ENCODE measurements at regions not wholly inside any gene's neighbourhood (a gene's known extent, or its start where the extent isn't known, plus 50 kb on each side); places are given as distances from the start of the nearest gene placed in this dataset.

DNA sequence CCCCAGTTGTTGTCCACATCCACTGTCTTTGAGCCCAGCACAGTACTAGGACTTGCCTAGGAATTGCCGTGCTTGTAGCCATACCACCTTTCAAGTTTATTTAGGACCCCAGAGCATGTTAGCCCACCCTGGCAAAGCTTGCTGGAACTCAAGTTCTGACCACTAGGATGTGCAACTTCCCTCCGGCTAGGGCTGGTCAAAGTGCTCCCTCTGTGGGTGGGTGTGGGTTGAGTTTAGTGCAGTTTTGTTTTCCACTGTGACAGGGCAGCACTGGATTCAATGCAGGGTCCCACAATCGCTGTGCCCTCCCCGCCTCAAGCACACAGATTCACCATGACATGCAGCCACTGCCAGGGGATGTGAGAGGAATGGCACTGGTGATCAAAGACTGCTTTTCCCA lies 96.0 kb downstream of the RASGEF1B start:
- no peaks in the 10 kb centered on the region for H3K36me3 ChIP-seq
- ATAC-seq (no peak), DNase-seq (peak in 1 of 4 donors; percentile 32)
- no peaks in the 10 kb centered on the region for H3K27me3 ChIP-seq
- no peak overlapping the region for H3K27ac ChIP-seq
- no peaks in the 10 kb centered on the region for H3K4me1 ChIP-seq
- intact Hi-C loops (cut with DNase I): no loop called here
- H3K9me3 ChIP-seq: no peaks in the 10 kb centered on the region
- TF ChIP-seq, protein P1, sequence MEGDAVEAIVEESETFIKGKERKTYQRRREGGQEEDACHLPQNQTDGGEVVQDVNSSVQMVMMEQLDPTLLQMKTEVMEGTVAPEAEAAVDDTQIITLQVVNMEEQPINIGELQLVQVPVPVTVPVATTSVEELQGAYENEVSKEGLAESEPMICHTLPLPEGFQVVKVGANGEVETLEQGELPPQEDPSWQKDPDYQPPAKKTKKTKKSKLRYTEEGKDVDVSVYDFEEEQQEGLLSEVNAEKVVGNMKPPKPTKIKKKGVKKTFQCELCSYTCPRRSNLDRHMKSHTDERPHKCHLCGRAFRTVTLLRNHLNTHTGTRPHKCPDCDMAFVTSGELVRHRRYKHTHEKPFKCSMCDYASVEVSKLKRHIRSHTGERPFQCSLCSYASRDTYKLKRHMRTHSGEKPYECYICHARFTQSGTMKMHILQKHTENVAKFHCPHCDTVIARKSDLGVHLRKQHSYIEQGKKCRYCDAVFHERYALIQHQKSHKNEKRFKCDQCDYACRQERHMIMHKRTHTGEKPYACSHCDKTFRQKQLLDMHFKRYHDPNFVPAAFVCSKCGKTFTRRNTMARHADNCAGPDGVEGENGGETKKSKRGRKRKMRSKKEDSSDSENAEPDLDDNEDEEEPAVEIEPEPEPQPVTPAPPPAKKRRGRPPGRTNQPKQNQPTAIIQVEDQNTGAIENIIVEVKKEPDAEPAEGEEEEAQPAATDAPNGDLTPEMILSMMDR (IDR thresholded peaks at IDR 0.05): no peak
- no peak overlapping the region for H3K4me3 ChIP-seq

DNA sequence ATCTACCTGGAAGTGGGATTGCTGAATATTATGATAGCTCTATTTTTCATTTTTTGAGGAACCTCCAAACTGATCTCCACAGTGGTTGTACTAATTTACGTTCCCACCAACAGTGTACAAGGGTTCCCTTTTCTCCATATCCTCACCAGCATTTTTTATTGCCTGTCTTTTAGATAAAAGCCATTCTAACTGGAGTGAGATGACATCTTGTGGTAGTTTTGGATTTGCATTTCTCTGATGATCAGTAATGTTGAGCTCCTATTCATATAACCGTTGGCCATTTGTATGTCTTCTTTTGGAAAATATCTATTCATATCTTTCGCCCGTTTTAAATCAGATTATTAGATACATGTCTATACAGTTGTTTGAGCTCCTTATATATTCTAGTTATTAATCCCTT lies 101.8 kb downstream of the RASGEF1B start:
- Histone ChIP-seq H3K4me1 (no peaks in the 10 kb centered on the region), H3K27ac (no peak overlapping the region), H3K4me3 (no peak overlapping the region), H3K36me3 (no peaks in the 10 kb centered on the region), H3K9me3 (no peaks in the 10 kb centered on the region), H3K27me3 (no peaks in the 10 kb centered on the region)
- DNase-seq (no peak), ATAC-seq (no peak)
- TF ChIP-seq, protein P1 (IDR thresholded peaks at IDR 0.05): no peak
- intact Hi-C loops (cut with DNase I): no loop called here

DNA sequence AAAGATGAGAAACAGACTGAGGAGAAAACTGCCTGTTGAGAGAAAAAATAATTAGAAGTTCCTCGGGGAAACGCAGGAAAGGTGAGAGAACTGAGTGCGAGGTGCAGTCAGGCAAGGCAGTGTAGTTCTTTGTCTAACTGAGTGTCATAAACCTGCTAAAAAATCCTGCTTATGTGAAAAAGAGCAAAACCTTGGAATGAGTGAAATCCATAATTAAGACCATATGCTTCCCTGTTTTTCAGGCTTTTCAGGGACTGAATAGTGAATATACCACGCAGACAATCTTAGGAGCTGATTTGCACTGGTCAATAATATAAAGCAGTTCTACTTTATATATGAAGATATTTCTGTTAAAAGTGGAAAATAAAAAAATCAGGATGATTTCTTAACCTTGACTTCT lies 104.9 kb downstream of the RASGEF1B start:
- Histone ChIP-seq H3K27me3 (no peaks in the 10 kb centered on the region), H3K4me3 (no peak overlapping the region), H3K4me1 (no peaks in the 10 kb centered on the region), H3K27ac (no peak overlapping the region), H3K9me3 (no peaks in the 10 kb centered on the region), H3K36me3 (no peaks in the 10 kb centered on the region)
- intact Hi-C loops (cut with DNase I): no loop called here
- TF ChIP-seq, protein P1 (IDR thresholded peaks at IDR 0.05): no peak
- DNase-seq: no peak
- ATAC-seq: no peak

DNA sequence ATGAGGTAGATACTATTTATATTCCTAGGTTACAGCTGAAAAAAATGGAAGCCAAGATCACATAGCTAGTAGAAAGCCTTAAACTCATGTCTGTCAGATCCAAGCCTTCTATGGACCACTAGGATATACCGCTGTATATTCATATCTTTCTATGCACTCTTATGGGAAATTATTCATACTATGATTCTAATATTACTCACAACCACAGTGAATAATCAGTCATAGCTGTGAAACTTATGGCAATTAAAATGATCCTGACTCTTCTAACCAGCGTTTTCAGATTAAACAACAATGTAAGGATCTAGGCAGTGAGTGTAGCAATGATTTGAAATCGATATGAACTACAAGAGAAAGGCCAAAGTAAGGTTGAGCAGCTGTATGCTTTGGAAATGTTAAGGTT lies 111.0 kb downstream of the RASGEF1B start:
- Histone ChIP-seq H3K9me3 (no peaks in the 10 kb centered on the region), H3K27ac (no peak overlapping the region), H3K36me3 (no peaks in the 10 kb centered on the region), H3K4me1 (no peaks in the 10 kb centered on the region), H3K4me3 (no peak overlapping the region), H3K27me3 (no peaks in the 10 kb centered on the region)
- intact Hi-C loops (cut with DNase I): no loop called here
- TF ChIP-seq, protein P1 (IDR thresholded peaks at IDR 0.05): no peak
- DNase-seq: no peak
- ATAC-seq: no peak

DNA sequence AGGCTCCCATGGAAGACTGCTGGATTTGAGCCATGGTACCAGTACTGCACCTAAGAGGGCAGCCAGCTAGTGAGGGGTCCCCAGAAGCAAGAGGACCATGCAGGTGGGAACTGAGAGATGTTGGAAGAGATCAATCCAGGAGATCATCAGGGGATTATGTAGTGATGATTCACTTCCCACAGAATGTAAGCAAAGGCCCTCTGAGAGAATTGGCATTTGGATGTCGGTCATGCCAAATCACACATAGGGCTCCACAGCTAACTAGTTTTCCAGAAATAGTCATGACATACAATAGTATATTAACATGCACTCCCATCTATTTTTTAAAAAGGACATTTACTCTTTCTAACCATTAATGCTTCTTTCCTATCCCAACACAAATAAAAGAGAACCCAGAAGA lies 112.5 kb downstream of the RASGEF1B start:
- no peak overlapping the region for H3K4me3 ChIP-seq

More for the DNA sequence above, 112.5 kb downstream of the RASGEF1B start:
- intact Hi-C loops (cut with DNase I): loop anchor here in 1 of 2 donors (10.0 kb wide), 1 partner anchor 284 kb away; no protein-coding TSS in a partner anchor
- no peak for ATAC-seq
- Histone ChIP-seq H3K27ac (no peak overlapping the region), H3K9me3 (no peaks in the 10 kb centered on the region), H3K36me3 (no peaks in the 10 kb centered on the region), H3K4me1 (no peaks in the 10 kb centered on the region), H3K27me3 (no peaks in the 10 kb centered on the region)
- TF ChIP-seq, protein P1 (IDR thresholded peaks at IDR 0.05): no peak
- DNase-seq: no peak

Measured in left lung (tissue), 4 donors.